ENCODE measurements at regions not wholly inside any gene's neighbourhood (a gene's known extent, or its start where the extent isn't known, plus 50 kb on each side); places are given as distances from the start of the nearest gene placed in this dataset.
"Not testable (repeated sequence)": the region's sequence is repeated elsewhere in the genome, so short reads cannot be mapped to it uniquely, and the experiment has no call there.

GRCh38 chr6:27161946-27162603, 85.4 kb upstream of the PRSS16 start:
- TF ChIP-seq CTCF (IDR thresholded peaks at IDR 0.05; ENCODE audit: borderline replicate concordance) = peak; percentile 79
- no peaks in the 10 kb centered on the region for H3K36me3 ChIP-seq
- intact Hi-C loops (cut with micrococcal nuclease) = no loop called here
- DNase-seq = no peak
- H3K4me3 ChIP-seq = no peak overlapping the region
- H3K9me3 ChIP-seq (replicated peaks) = no peaks in the 10 kb centered on the region
- H3K27me3 ChIP-seq (ENCODE audit: low read depth) = no peaks in the 10 kb centered on the region
- peaks cover 13% of the 10 kb centered on the region for H3K4me1 ChIP-seq
- H3K27ac ChIP-seq (replicated peaks) = no peak overlapping the region

- Histone ChIP-seq H3K9me3 (replicated peaks) (no peaks in the 10 kb centered on the region), H3K27ac (replicated peaks) (no peak overlapping the region), H3K36me3 (no peaks in the 10 kb centered on the region), H3K4me1 (peaks cover 3% of the 10 kb centered on the region), H3K4me3 (no peak overlapping the region), H3K27me3 (ENCODE audit: low read depth) (peaks cover 9% of the 10 kb centered on the region)
- intact Hi-C loops (cut with micrococcal nuclease) = no loop called here
- DNase-seq = no peak
- TF ChIP-seq CTCF (IDR thresholded peaks at IDR 0.05; ENCODE audit: borderline replicate concordance) = no peak
These were observed 83.7 kb upstream of the PRSS16 start for GRCh38 chr6:27163834-27164233.

GRCh38 chr6:27168108-27168507, 79.4 kb upstream of the PRSS16 start:
- Histone ChIP-seq H3K36me3 (no peaks in the 10 kb centered on the region), H3K4me1 (no peaks in the 10 kb centered on the region), H3K9me3 (replicated peaks) (no peaks in the 10 kb centered on the region), H3K27ac (replicated peaks) (no peak overlapping the region), H3K4me3 (no peak overlapping the region), H3K27me3 (ENCODE audit: low read depth) (peaks cover 13% of the 10 kb centered on the region)
- TF ChIP-seq CTCF (IDR thresholded peaks at IDR 0.05; ENCODE audit: borderline replicate concordance) = no peak
- DNase-seq = no peak
- intact Hi-C loops (cut with micrococcal nuclease) = no loop called here

GRCh38 chr6:27168586-27169443, 78.7 kb upstream of the PRSS16 start:
- Histone ChIP-seq H3K36me3 (no peaks in the 10 kb centered on the region), H3K27me3 (ENCODE audit: low read depth) (peaks cover 13% of the 10 kb centered on the region), H3K27ac (replicated peaks) (no peak overlapping the region), H3K4me1 (no peaks in the 10 kb centered on the region), H3K4me3 (no peak overlapping the region), H3K9me3 (replicated peaks) (no peaks in the 10 kb centered on the region)
- no peak for DNase-seq
- intact Hi-C loops (cut with micrococcal nuclease) = no loop called here
- no peak for TF ChIP-seq CTCF (IDR thresholded peaks at IDR 0.05; ENCODE audit: borderline replicate concordance)

GRCh38 chr6:27172524-27173231, 74.8 kb upstream of the PRSS16 start:
- H3K36me3 ChIP-seq; H3K27ac ChIP-seq (replicated peaks); H3K9me3 ChIP-seq (replicated peaks); H3K4me3 ChIP-seq; DNase-seq: not testable (repeated sequence)
- intact Hi-C loops (cut with micrococcal nuclease) = loop anchor here (10.0 kb wide), 1 partner anchor 342 kb away; no protein-coding TSS in a partner anchor
- Histone ChIP-seq H3K27me3 (ENCODE audit: low read depth) (peaks cover 13% of the 10 kb centered on the region), H3K4me1 (peaks cover 11% of the 10 kb centered on the region)

- not testable (repeated sequence) for H3K27me3 ChIP-seq (ENCODE audit: low read depth); H3K9me3 ChIP-seq (replicated peaks); H3K36me3 ChIP-seq; DNase-seq; H3K27ac ChIP-seq (replicated peaks); H3K4me3 ChIP-seq
- intact Hi-C loops (cut with micrococcal nuclease) = loop anchor here (10.0 kb wide), 1 partner anchor 342 kb away; no protein-coding TSS in a partner anchor
- peaks cover 16% of the 10 kb centered on the region for H3K4me1 ChIP-seq
These were observed 74.3 kb upstream of the PRSS16 start for GRCh38 chr6:27173232-27173601.
